A673 (cell line): ENCODE measurements at regions not wholly inside any gene's neighbourhood (a gene's known extent, or its start where the extent isn't known, plus 50 kb on each side); places are given as distances from the start of the nearest gene placed in this dataset.

Experiments used
- CTCF ChIP-seq: fragments of 300-800, 200-600 bp; sonication (generic); conservative IDR thresholded peaks from 2 replicates; pipeline ENCODE4 v1.5.1; 2017; ENCODE audit warnings: low read depth, mild to moderate bottlenecking, antibody characterized with exemption, low read length, moderate library complexity, mixed read lengths
- EZH2 ChIP-seq: fragments of 200-600 bp; sonication (generic); IDR thresholded peaks from 2 replicates; pipeline ENCODE4 v1.6.1; 2017; ENCODE audit warnings: borderline replicate concordance, low read depth, mild to moderate bottlenecking, mixed read lengths, antibody characterized with exemption, low read length; ENCODE audit not compliant: poor library complexity, severe bottlenecking

- TF ChIP-seq CTCF = no peak
- TF ChIP-seq EZH2 = no peak
Observed at GRCh38 chr12:17062267-17063036, 456.5 kb upstream of the LMO3 start.
